OCI-LY3 (cell line): ENCODE measurements at regions not wholly inside any gene's neighbourhood (a gene's known extent, or its start where the extent isn't known, plus 50 kb on each side); places are given as distances from the start of the nearest gene placed in this dataset.
"Not testable (repeated sequence)": the region's sequence is repeated elsewhere in the genome, so short reads cannot be mapped to it uniquely, and the experiment has no call there.

Experiments used
- H2AFZ ChIP-seq: fragments of 200-600, 300-600 bp; shearing (Covaris generic); 2 replicates; pipeline ENCODE4 v1.6.0; 2014; ENCODE audit warnings: antibody characterized with exemption, low read depth, low read length
- H3K27ac ChIP-seq: fragments of 200-600, 300-600 bp; sonication (generic); 2 replicates; pipeline ENCODE4 v1.5.1; 2014; ENCODE audit warnings: mild to moderate bottlenecking, low read length, moderate library complexity, mixed read lengths
- H3K27me3 ChIP-seq: fragments of 200-600, 300-600 bp; sonication (generic); 2 replicates; pipeline ENCODE4 v1.6.1; 2014; ENCODE audit warnings: low read depth, low read length, mixed read lengths
- H3K36me3 ChIP-seq: fragments of 200-600, 300-600 bp; sonication (generic); replicated peaks from 2 replicates; pipeline ENCODE3; 2014; ENCODE audit warnings: low read depth, low read length, mixed read lengths
- H3K4me1 ChIP-seq: fragments of 300-600, 200-600 bp; sonication (generic); 2 replicates; pipeline ENCODE4 v1.6.1; 2014; ENCODE audit warnings: low read length, mixed read lengths
- H3K4me2 ChIP-seq: fragments of 200-600, 300-600 bp; sonication (generic); 2 replicates; pipeline ENCODE4 v1.6.1; 2014; ENCODE audit warnings: low read length, mixed read lengths
- H3K4me3 ChIP-seq: fragments of 300-600, 200-600 bp; sonication (generic); 2 replicates; pipeline ENCODE4 v1.5.1; 2014; ENCODE audit warnings: antibody characterized with exemption, mild to moderate bottlenecking, low read length, moderate library complexity
- H3K79me2 ChIP-seq: fragments of 300-600, 200-600 bp; shearing (Covaris generic); 2 replicates; pipeline ENCODE4 v1.6.1; 2014; ENCODE audit warnings: mild to moderate bottlenecking, low read length, mixed read lengths
- H3K9ac ChIP-seq: fragments of 300-600, 200-600 bp; shearing (Covaris generic); 2 replicates; pipeline ENCODE4 v1.6.0; 2014; ENCODE audit warnings: mild to moderate bottlenecking, low read length, moderate library complexity
- H3K9me3 ChIP-seq: fragments of 200-600, 300-600 bp; shearing (Covaris generic); 2 replicates; pipeline ENCODE4 v1.6.1; 2014; ENCODE audit warnings: low read length, mixed read lengths; ENCODE audit not compliant: insufficient read depth
- H4K20me1 ChIP-seq: fragments of 200-600, 300-600 bp; sonication (generic); 2 replicates; pipeline ENCODE4 v1.6.1; 2016; ENCODE audit warnings: low read length, mixed read lengths; ENCODE audit not compliant: insufficient read depth
- EZH2phosphoT487 ChIP-seq: fragments of 200-600 bp; shearing (Covaris generic); IDR thresholded peaks from 2 replicates; pipeline ENCODE4 v1.6.1; 2018; ENCODE audit warnings: antibody characterized with exemption, mixed run types, low read depth
- TF ChIP-seq, protein P1 (sequence below): fragments of 200-600, 300-600 bp; sonication (generic); IDR thresholded peaks from 2 replicates; pipeline ENCODE4 v1.5.1; 2014; ENCODE audit warnings: antibody characterized with exemption, low read length, low read depth

DNA sequence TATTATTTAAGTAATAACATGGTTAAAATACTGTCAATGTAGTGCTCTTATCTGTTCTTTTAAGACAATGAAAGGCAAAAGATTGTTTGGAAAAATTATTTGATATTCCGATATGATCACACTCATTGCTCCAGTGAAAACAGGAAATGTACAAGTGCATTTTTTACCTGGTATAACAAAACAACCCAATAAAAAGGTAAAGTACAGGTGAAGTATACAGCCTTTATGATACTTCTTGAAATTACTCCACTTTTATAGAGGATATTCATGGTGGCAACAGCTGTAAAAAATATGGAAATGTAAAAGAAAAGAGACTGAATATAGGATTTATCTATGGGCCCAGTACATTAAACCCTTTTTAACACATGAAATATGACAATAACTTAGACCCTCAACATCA, 298.6 kb upstream of the HNRNPA3 start:
- Histone ChIP-seq H3K27me3 (0 out of 2 replicates have a peak, but pooled peaks cover 4% of the 10 kb centered on the region), H2AFZ (no peak overlapping the region), H3K9ac (no peak overlapping the region), H3K79me2 (no peaks in the 10 kb centered on the region), H3K9me3 (no peaks in the 10 kb centered on the region), H3K36me3 (no peaks in the 10 kb centered on the region), H3K4me3 (no peak overlapping the region), H3K4me1 (no peaks in the 10 kb centered on the region), H3K27ac (no peak overlapping the region), H3K4me2 (no peak overlapping the region), H4K20me1 (no peaks in the 10 kb centered on the region)
- TF ChIP-seq, protein P1, sequence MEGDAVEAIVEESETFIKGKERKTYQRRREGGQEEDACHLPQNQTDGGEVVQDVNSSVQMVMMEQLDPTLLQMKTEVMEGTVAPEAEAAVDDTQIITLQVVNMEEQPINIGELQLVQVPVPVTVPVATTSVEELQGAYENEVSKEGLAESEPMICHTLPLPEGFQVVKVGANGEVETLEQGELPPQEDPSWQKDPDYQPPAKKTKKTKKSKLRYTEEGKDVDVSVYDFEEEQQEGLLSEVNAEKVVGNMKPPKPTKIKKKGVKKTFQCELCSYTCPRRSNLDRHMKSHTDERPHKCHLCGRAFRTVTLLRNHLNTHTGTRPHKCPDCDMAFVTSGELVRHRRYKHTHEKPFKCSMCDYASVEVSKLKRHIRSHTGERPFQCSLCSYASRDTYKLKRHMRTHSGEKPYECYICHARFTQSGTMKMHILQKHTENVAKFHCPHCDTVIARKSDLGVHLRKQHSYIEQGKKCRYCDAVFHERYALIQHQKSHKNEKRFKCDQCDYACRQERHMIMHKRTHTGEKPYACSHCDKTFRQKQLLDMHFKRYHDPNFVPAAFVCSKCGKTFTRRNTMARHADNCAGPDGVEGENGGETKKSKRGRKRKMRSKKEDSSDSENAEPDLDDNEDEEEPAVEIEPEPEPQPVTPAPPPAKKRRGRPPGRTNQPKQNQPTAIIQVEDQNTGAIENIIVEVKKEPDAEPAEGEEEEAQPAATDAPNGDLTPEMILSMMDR = no peak
- TF ChIP-seq EZH2phosphoT487 = no peak

DNA sequence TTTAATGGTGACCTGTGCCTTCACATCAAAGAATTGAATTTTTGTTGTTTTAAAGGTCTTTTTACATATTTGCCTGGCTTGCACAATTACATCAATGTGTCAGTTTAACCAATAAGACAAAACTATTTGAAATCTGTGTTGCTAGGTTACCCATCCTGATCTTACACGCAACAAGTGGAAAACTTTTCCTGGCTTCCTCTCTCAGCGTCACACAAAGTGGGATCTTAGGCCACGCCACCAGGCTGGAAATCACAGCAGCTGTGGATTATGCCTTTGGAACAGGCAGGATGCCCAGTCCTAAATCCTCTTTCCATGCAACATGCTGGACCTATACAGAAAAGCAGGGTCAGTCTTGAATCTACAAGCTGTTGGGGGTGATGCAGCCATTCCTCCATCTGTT, 298.2 kb upstream of the HNRNPA3 start:
- Histone ChIP-seq H3K79me2 (no peaks in the 10 kb centered on the region), H3K36me3 (no peaks in the 10 kb centered on the region), H3K4me1 (no peaks in the 10 kb centered on the region), H3K9ac (no peak overlapping the region), H4K20me1 (no peaks in the 10 kb centered on the region), H3K4me2 (no peak overlapping the region), H3K9me3 (no peaks in the 10 kb centered on the region), H2AFZ (no peak overlapping the region), H3K27ac (no peak overlapping the region), H3K27me3 (0 out of 2 replicates have a peak, but pooled peaks cover 4% of the 10 kb centered on the region), H3K4me3 (no peak overlapping the region)
- no peak for TF ChIP-seq EZH2phosphoT487
- TF ChIP-seq, protein P1 = no peak

DNA sequence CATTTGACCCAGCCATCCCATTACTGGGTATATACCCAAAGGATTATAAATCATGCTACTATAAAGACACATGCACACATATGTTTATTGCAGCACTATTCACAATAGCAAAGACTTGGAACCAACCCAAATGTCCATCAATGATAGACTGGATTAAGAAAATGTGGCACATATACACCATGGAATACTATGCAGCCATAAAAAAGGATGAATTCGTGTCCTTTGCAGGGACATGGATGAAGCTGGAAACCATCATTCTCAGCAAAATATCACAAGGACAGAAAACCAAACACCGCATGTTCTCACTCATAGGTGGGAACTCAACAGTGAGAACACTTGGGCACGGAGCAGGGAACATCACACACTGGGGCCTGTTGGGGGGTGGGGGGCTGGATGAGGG, 290.0 kb upstream of the HNRNPA3 start:
- not testable (repeated sequence) for H3K9ac ChIP-seq, H4K20me1 ChIP-seq, H3K27ac ChIP-seq, H3K4me3 ChIP-seq, H3K79me2 ChIP-seq, H3K4me2 ChIP-seq, H3K9me3 ChIP-seq, H3K4me1 ChIP-seq, H2AFZ ChIP-seq, H3K36me3 ChIP-seq, H3K27me3 ChIP-seq

DNA sequence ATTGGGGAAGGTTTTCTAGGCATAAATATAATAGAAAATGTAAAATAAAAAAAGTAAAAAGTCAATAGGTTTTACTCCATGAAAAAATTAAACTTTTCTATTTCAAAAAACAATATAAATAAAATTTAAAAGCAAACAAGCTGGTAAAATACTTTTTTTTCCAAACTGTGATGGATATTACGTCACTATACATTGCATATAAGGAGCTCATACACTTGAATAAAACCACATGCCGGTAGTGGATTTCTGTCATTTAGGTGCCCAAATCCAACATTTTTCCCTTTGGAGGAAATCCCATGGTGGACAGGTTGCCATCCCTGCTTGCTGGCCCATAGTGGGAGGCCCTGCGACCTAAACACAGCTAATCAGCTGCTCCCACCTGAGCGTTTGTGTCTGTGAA, 289.4 kb upstream of the HNRNPA3 start:
- no peak overlapping the region for H3K9ac ChIP-seq
- no peaks in the 10 kb centered on the region for H4K20me1 ChIP-seq
- no peak overlapping the region for H2AFZ ChIP-seq
- H3K27me3 ChIP-seq = no peaks in the 10 kb centered on the region
- no peak overlapping the region for H3K4me3 ChIP-seq
- H3K36me3 ChIP-seq = no peaks in the 10 kb centered on the region
- H3K79me2 ChIP-seq = no peaks in the 10 kb centered on the region
- no peak overlapping the region for H3K4me2 ChIP-seq
- H3K9me3 ChIP-seq = no peaks in the 10 kb centered on the region
- TF ChIP-seq EZH2phosphoT487 = no peak
- TF ChIP-seq, protein P1 = no peak
- H3K27ac ChIP-seq = no peak overlapping the region
- H3K4me1 ChIP-seq = no peaks in the 10 kb centered on the region

DNA sequence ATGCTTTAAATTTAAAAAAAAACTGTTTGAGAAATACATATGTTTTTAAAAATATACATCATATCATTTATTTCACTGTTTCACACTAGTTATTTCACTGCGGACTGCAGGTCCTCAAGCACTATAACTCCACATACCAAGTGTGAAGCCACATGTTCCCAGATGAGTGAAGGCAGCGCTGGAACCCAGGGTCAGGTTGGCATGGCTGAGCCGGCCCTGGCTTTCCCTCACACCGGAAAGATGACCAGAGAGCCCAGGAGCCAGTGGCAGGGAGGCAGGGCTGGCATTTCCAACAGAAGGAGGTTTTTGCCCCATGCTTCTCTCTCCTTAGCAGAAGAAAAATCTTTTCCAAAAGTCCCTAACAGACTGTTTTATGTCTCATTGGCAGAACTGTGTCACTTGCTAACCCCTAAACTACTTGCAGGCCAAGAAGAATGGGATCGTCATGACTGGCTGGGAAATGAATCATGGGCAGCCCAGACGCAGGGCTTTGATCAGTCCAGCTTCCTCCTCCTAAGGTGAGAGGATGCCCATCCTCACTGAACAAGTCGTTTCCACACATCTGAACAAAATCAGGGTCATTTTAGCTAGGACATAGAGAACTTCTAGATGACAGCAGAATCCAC, 287.6 kb upstream of the HNRNPA3 start:
- Histone ChIP-seq H3K9ac (no peak overlapping the region), H2AFZ (no peak overlapping the region), H3K27me3 (no peaks in the 10 kb centered on the region), H3K79me2 (no peaks in the 10 kb centered on the region), H3K27ac (no peak overlapping the region), H3K4me3 (no peak overlapping the region), H3K4me2 (no peak overlapping the region), H3K36me3 (no peaks in the 10 kb centered on the region), H4K20me1 (no peaks in the 10 kb centered on the region), H3K4me1 (no peaks in the 10 kb centered on the region), H3K9me3 (no peaks in the 10 kb centered on the region)
- no peak for TF ChIP-seq EZH2phosphoT487
- TF ChIP-seq, protein P1 = no peak
